GM12865 (cell line): ENCODE measurements at regions not wholly inside any gene's neighbourhood (a gene's known extent, or its start where the extent isn't known, plus 50 kb on each side); places are given as distances from the start of the nearest gene placed in this dataset.

Experiments used
- DNase-seq: peaks from one replicate; pipeline ENCODE4 v3.0.0; 2010; ENCODE audit warnings: low read depth
- H3K4me3 ChIP-seq: 2 replicates; pipeline ENCODE4 v1.5.1; 2011; ENCODE audit warnings: mild to moderate bottlenecking, low read depth, low read length, control low read depth
- TF ChIP-seq, protein P1 (sequence below): IDR thresholded peaks from 2 replicates; pipeline ENCODE4 v1.5.1; 2011; ENCODE audit warnings: low read length, control low read depth, low read depth, inconsistent platforms; ENCODE audit not compliant: insufficient read depth; ENCODE audit errors: missing control alignments

DNA sequence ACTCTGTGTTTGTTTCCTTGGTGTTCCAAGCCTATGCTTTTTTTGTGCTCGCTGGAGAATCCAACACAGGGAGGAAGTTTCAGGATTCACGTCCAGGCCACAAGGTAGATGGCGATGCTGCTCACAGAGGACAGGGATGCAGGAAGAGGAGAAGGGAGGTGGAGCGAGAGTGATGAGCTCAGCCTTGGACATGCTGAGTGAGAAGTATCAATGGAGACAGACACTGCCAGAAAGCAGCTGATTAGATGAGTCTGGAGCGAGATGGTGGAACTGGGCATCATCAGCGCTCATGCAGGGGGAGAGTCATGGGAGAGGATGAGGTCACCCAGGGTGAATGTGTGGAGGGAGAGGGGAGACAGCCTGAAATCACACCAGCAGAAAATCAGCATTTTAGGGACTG, 110.0 kb downstream of the GLUL start:
- TF ChIP-seq, protein P1, sequence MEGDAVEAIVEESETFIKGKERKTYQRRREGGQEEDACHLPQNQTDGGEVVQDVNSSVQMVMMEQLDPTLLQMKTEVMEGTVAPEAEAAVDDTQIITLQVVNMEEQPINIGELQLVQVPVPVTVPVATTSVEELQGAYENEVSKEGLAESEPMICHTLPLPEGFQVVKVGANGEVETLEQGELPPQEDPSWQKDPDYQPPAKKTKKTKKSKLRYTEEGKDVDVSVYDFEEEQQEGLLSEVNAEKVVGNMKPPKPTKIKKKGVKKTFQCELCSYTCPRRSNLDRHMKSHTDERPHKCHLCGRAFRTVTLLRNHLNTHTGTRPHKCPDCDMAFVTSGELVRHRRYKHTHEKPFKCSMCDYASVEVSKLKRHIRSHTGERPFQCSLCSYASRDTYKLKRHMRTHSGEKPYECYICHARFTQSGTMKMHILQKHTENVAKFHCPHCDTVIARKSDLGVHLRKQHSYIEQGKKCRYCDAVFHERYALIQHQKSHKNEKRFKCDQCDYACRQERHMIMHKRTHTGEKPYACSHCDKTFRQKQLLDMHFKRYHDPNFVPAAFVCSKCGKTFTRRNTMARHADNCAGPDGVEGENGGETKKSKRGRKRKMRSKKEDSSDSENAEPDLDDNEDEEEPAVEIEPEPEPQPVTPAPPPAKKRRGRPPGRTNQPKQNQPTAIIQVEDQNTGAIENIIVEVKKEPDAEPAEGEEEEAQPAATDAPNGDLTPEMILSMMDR, result no peak
- H3K4me3 ChIP-seq, result no peak overlapping the region
- no peak for DNase-seq

DNA sequence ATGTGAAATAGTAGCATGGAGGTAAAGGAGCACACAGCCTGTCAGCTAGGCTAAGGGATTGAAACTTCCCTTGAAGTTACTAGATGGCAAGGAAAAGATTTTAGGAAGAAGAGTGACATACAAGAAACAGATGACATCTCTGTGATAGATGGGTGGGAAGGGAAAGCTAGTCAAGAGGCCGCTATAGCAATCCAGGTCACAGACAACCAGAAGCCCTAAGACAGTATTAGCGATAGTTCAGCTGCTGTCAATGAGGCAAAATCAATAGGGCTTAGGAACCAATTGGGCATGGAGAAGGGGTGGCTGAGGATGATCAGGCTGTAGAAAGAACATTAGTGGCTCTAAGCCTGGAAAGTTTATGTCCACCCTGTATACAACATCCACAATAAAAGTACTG, 111.1 kb downstream of the GLUL start:
- TF ChIP-seq, protein P1, result no peak
- DNase-seq, result no peak
- H3K4me3 ChIP-seq, result no peak overlapping the region

DNA sequence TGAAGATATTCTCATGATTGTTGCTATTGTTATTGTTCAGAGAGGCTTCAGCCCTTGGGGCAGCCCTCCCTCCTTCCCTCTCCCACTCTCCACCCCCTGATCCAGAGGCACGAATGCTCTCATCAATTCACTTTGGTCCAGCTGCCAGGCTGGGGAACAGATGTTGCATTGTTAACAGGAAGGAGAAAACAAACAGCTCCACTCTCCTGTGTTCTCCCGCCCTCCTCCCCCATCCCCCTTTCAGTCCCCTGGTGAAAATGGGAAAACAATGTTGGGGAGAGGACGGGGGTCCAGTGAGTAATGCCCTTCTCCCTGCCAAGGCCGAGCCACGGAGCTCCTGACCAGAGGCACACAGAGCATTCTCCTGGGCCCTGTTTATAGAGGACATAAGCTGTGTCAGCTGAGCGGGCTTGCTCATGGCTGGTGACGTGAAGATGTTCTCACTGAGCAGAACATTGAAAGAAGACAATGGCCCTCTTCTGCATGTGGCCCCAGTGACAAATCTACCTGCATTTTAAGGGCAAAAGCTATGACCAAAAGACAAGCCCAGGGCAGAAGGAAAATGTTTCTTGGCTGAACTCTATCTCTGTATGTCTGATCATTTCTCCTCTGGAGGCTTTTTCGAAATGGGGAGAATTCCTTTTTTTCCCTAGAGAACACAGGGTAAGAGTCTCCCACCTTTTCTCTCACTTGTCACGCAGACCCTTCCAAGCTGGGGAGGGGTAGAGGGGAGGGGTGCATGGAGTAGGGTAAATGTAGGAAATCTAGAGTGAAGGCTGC, 111.7 kb downstream of the GLUL start:
- no peak overlapping the region for H3K4me3 ChIP-seq
- no peak for DNase-seq
- TF ChIP-seq, protein P1, result no peak

DNA sequence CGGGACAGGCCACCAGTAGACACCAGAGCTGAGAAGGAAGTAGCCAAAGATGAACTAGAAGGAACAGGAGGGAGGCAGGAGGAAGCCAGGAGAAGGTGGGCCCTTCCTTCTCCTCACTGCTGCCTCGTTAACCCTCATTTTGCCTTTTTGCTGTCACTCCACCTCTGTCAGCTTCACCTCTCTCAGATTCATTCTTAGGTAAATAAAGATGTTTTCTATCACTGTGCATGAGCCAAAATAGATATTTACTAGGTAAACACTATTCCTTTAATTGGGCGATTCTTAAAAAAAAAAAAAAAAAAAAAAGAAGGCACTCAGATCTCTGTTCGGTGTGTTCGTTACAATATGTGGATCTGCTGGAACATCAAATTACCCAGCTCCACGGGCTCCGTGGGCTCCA, 112.3 kb downstream of the GLUL start:
- H3K4me3 ChIP-seq, result no peak overlapping the region
- no peak for DNase-seq
- TF ChIP-seq, protein P1, result no peak

DNA sequence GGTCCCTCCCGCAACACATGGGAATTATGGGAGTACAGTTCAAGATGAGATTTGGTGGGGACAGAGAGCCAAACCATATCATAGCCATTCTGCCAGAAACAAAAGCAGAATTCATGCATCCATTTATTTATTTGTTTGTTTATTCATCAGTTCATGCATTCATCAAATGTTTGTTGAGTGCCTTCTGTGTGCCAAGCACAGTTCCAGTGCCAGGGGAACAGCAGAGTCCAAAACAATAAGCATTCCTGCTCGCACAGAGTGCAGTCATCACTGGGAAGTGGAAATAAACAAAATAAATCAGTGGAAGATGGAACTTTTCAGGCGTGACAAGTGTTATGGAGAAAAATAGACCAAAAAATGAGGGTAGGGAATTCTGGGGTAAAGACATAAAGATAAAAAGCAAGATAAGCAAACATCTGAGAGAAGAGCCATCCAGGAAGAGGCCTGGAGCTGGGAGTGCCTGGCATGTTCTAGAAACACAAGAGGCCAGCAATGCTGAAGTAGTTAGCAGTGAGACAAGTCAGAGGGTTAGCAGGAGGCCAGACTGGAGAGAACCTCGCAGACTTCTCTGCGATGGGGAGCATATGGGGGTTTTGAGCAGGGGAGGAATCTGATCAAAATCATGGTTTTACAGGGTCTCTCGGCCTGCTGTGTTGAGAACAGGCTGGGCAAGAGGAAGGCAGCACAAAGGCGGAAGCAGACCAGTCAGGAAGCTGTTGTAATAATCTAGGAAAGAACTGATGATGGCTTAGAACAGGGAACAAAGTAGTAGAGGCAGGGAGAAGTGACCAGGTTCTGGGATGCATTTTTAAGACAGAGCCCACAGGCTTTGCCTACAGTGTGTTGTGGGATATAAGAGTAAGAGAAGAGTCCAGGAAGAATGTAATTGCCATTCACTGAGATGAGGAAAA, 113.2 kb downstream of the GLUL start:
- no peak for DNase-seq
- TF ChIP-seq, protein P1, result no peak
- H3K4me3 ChIP-seq, result no peak overlapping the region

DNA sequence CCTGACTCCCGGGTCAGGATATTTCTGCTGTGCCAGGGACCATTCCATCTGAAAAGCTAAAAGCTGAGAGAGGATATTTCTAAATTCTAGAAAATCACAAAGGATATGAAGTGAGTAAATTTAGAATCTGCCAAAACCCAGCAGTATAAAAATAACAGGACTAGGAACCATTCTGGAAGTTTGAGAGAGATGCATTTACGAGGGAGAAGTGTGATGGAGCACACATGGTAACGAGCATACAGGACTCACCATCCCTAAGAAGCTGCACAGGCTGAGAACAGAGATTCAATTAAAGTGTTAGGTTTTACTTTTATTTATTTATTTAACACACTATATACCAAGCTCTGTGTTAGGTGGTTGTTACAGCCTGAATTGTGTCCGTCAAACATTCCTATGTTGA, 116.3 kb downstream of the GLUL start:
- TF ChIP-seq, protein P1, result no peak
- DNase-seq, result no peak
- H3K4me3 ChIP-seq, result no peak overlapping the region

DNA sequence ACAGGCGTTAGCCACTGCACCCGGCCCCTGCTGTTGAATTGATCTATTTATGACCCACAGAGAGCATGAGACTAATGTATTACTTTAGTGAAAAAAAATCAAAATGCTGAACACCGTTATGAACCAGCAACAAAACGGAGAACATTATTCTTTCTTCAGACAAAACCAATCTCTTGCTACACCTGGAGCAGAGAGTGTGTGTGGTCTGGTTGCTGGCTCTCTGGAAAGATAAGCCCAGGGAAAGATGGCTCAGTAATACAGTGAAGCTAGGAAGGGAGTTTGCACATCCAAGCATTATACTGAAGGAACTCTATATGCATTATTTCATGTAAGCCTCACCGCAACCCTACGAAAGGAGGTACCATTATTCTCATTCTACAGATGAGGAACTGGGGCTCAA, 117.0 kb downstream of the GLUL start:
- TF ChIP-seq, protein P1, result no peak
- H3K4me3 ChIP-seq, result no peak overlapping the region
- no peak for DNase-seq
